Stimulated activated CD4-positive, alpha-beta T cell treated with anti-CD3 and anti-CD28 coated beads, Interleukin-15, amount 100 ng/mL, for 1 hour (primary cell): ENCODE measurements at regions not wholly inside any gene's neighbourhood (a gene's known extent, or its start where the extent isn't known, plus 50 kb on each side); places are given as distances from the start of the nearest gene placed in this dataset.
A peak's percentile ranks its signal among the peaks of the same experiment; 100 is the strongest.
"Not testable (repeated sequence)": the region's sequence is repeated elsewhere in the genome, so short reads cannot be mapped to it uniquely, and the experiment has no call there.

Experiments
- DNase-seq, 2 donors: peaks; one replicate each; pipeline ENCODE4 v3.0.0-alpha.2; 2020; ENCODE audit warnings: low read depth in 1 of 2, low spot score in 1 of 2

DNA sequence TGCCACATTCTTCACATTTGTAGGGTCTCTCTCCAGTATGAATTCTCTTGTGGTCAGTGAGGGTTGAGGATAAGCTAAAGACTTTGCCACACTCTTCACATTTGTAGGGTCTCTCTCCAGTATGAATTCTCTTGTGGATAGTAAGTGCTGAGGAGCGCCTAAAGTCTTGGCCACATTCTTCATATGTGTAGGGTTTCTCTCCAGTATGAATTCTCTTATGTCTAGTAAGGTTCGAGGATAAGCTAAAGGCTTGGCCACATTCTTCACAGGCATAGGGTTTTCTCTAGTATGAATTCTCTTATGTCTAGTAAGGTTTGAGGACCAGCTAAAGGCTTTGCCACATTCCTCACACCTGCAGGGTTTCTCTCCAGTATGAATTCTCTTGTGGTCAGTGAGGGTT is 706.9 kb upstream of the ZNF722 start:
- DNase-seq = not testable (repeated sequence)

DNA sequence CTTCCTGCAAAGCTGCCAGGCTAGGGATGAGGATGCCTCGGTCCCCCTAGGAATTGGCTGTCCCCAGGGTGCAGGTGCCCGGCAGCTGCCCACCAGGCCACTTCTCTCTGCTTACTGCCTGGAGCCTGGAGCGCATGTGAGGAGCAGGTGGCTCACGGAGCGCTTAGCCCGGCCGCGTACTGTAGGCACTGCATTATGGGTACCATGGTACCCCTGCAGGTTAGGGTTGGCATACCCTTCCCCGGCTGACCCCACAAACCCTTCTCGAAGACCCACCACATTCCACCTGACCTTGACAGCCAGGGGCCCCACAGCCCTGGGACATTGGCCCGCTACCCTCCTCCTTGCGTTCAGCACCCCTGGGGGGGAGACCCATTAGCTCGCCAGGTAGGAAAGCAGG is 681.1 kb upstream of the ZNF722 start:
- DNase-seq = not testable (repeated sequence)

DNA sequence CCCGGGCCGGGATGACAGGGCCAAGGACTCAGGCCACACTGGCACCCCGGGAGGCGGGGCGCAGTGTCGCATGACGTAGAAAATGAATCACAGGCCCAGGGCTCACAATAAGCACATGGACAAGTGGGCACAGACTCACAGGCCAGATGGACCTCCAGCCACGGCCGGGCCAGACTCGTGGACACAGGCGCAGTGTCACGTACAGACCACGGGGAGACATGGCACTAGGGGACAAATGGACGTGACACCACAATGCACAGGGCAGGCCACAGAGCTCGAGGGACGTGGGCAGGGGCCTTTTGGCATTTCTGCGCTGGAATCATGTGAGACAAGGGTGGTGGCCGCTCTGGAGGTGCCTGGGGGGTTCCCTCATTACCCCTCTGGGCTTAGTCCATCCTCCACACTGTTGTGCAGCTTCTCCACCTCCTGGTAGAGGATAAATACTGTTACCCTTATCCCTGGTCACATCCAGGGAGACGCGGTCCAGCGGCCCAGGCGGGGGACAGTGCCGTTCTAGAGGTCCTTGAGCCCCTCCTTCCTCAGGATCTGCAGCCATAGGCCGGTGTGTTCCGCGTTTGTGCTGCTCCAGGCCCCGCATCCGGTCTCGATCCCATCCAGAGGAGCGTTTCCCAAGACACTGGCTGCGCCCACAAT is 649.8 kb upstream of the ZNF722 start:
- not testable (repeated sequence) for DNase-seq

DNA sequence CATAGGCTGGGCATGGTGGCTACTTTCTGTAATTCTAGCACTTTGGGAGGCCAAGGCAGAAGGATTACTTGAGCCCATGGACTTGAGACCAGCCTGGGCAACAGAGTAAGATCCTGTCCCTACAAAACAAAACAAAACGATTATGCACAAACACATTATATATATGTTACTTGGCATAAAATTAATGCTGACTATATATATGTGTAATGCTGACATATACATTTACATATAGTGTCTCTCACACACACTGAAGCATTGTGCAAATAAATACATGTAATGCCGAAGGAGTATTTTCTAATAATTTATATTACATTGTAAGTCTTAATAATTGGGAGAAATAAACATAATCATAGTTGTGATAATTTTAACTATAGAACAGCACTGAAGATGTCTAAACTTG is 621.8 kb upstream of the ZNF722 start:
- DNase-seq = no peak

DNA sequence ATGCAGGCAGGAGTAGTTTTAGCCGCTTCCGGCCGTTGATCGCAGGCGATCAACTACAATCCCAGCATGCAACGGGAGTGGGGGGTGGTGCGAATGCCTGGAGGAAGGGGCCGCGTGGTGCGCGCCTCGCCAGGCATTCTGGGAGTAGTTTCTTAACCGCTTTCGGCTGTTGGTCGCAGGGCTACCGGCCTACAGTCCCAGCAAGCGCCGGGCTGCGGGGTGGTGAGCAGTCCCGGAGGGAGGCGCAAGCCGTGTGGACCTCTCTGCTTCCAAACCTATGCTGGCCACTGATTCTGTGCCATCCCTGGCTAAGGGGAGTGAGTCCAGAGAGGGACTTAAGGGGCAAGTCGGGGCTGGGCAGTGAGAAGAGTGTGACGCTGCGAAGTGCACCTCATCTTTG is 604.5 kb upstream of the ZNF722 start:
- DNase-seq = not testable (repeated sequence)

DNA sequence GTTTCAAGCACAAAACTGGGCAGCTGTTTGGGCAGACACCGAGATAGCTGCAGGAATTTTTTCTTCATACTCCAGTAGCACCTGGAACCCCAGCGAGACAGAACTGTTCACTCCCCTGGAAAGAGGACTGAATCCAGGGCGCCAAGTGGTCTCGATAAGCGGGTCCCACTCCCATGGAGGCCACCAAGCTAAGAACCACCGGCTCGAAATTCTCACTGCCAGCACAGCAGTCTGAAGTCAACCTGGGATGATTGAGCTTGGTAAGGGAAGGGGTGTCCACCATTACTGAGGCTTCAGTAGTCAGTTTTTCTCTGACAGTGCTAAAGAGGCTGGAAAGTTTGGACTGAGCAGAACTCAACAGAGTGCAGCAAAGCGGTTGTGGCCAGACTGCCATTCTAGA is 590.8 kb upstream of the ZNF722 start:
- peak in 1 of 2 donors; percentile 0 for DNase-seq
